GM23338 (cell line): ENCODE measurements at regions not wholly inside any gene's neighbourhood (a gene's known extent, or its start where the extent isn't known, plus 50 kb on each side); places are given as distances from the start of the nearest gene placed in this dataset.
A peak's percentile ranks its signal among the peaks of the same experiment; 100 is the strongest.

Experiments used
- ATAC-seq: fragments of 200-7000 bp; cut with Tn5 transposase; 3 replicates; pipeline ENCODE4 v1.9.1; 2020
- DNase-seq: peaks from one replicate; pipeline ENCODE4 v3.0.0-alpha.2; 2015; ENCODE audit warnings: low spot score
- H2AFZ ChIP-seq: fragments of 200-600 bp; sonication (generic); 2 replicates; pipeline ENCODE4 v1.8.0; 2016; ENCODE audit warnings: antibody characterized with exemption, mild to moderate bottlenecking, moderate library complexity
- H3F3A ChIP-seq: fragments of 200-600 bp; sonication (generic); replicated peaks from 2 replicates; pipeline ENCODE4 v1.8.0; 2017; ENCODE audit warnings: antibody characterized with exemption, mixed run types, low read depth
- H3K27ac ChIP-seq: fragments of 200-600 bp; sonication (generic); 2 replicates; pipeline ENCODE4 v1.6.1; 2016; ENCODE audit warnings: low read depth
- H3K27me3 ChIP-seq: fragments of 200-600 bp; sonication (generic); 2 replicates; pipeline ENCODE4 v1.8.0; 2016; ENCODE audit warnings: mild to moderate bottlenecking, mixed run types, moderate library complexity; ENCODE audit not compliant: insufficient read depth
- H3K36me3 ChIP-seq: fragments of 200-600 bp; sonication (generic); 2 replicates; pipeline ENCODE4 v1.8.0; 2016; ENCODE audit warnings: mild to moderate bottlenecking; ENCODE audit not compliant: insufficient read depth
- H3K4me1 ChIP-seq: fragments of 200-600 bp; sonication (generic); 2 replicates; pipeline ENCODE4 v1.8.0; 2016; ENCODE audit warnings: mild to moderate bottlenecking, moderate library complexity; ENCODE audit not compliant: insufficient read depth
- H3K4me2 ChIP-seq: fragments of 200-600 bp; sonication (generic); 2 replicates; pipeline ENCODE4 v1.7.1; 2017; ENCODE audit warnings: mixed run types
- H3K4me3 ChIP-seq: fragments of 200-600 bp; sonication (generic); 2 replicates; pipeline ENCODE4 v1.6.1; 2016; ENCODE audit warnings: mixed run types
- H3K79me2 ChIP-seq: fragments of 200-600 bp; sonication (generic); replicated peaks from 2 replicates; pipeline ENCODE4 v1.8.0; 2017; ENCODE audit warnings: mild to moderate bottlenecking; ENCODE audit not compliant: insufficient read depth
- H3K9me2 ChIP-seq: fragments of 200-600 bp; sonication (generic); 2 replicates; pipeline ENCODE4 v1.8.0; 2017; ENCODE audit not compliant: insufficient read depth
- H4K20me1 ChIP-seq: fragments of 200-600 bp; sonication (generic); replicated peaks from 2 replicates; pipeline ENCODE4 v1.8.0; 2017; ENCODE audit warnings: mild to moderate bottlenecking; ENCODE audit not compliant: insufficient read depth
- H3K27ac Mint-ChIP-seq: 2 replicates; pipeline ENCODE4 v1.8.0; 2020; ENCODE audit warnings: inconsistent platforms, mild to moderate bottlenecking, moderate library complexity, mixed read lengths
- H3K27me3 Mint-ChIP-seq: 3 replicates; pipeline ENCODE4 v1.8.0; 2022; ENCODE audit warnings: low read depth, mild to moderate bottlenecking, moderate library complexity, mixed read lengths, inconsistent platforms; ENCODE audit not compliant: insufficient read depth, poor library complexity
- H3K36me3 Mint-ChIP-seq: 3 replicates; pipeline ENCODE4 v1.8.0; 2021; ENCODE audit warnings: low read depth, mild to moderate bottlenecking, inconsistent platforms, moderate library complexity, mixed read lengths
- H3K4me1 Mint-ChIP-seq: 3 replicates; pipeline ENCODE4 v1.8.0; 2020; ENCODE audit warnings: mild to moderate bottlenecking, inconsistent platforms, mixed read lengths
- H3K4me3 Mint-ChIP-seq: 3 replicates; pipeline ENCODE4 v1.8.0; 2021; ENCODE audit warnings: moderate library complexity, mild to moderate bottlenecking, inconsistent platforms, mixed read lengths
- H3K9me3 Mint-ChIP-seq: 3 replicates; pipeline ENCODE4 v1.8.0; 2020; ENCODE audit warnings: moderate library complexity, mild to moderate bottlenecking, inconsistent platforms, mixed read lengths
- CREB1 ChIP-seq: fragments of 250-450 bp; sonication (Bioruptor Pico); IDR thresholded peaks from 2 replicates; pipeline ENCODE4 v1.5.0; 2020; ENCODE audit warnings: low read depth, mild to moderate bottlenecking, moderate library complexity
- CTCF ChIP-seq, 2 experiments: fragments of 200-600 bp in 1 of 2; sonication (generic) in 1 of 2; conservative IDR thresholded peaks; 2 replicates each; pipeline versions ENCODE4 v1.5.1 to v1.6.1; 2016 to 2017; ENCODE audit warnings: antibody characterized with exemption in 2 of 2, low read depth in 2 of 2, mild to moderate bottlenecking in 2 of 2, moderate library complexity in 1 of 2
- ETS1 ChIP-seq: IDR thresholded peaks from 2 replicates; pipeline ENCODE4 v1.6.1; 2016; ENCODE audit warnings: antibody characterized with exemption
- EZH2 ChIP-seq: fragments of 200-600 bp; sonication (generic); IDR thresholded peaks from one replicate; pipeline ENCODE4 v1.8.0; 2017; ENCODE audit warnings: antibody characterized with exemption, mild to moderate bottlenecking, low read depth; ENCODE audit not compliant: unreplicated experiment
- EZH2phosphoT487 ChIP-seq: fragments of 200-600 bp; sonication (generic); IDR thresholded peaks from one replicate; pipeline ENCODE4 v1.8.1; 2018; ENCODE audit warnings: antibody characterized with exemption; ENCODE audit not compliant: unreplicated experiment
- JUNB ChIP-seq: IDR thresholded peaks from one replicate; pipeline ENCODE4 v1.6.1; 2016; ENCODE audit warnings: antibody characterized with exemption; ENCODE audit not compliant: unreplicated experiment
- NANOG ChIP-seq: IDR thresholded peaks from 2 replicates; pipeline ENCODE4 v1.6.1; 2016; ENCODE audit warnings: antibody characterized with exemption, borderline replicate concordance
- POLR2AphosphoS5 ChIP-seq: IDR thresholded peaks from 2 replicates; pipeline ENCODE4 v1.6.1; 2016; ENCODE audit warnings: antibody characterized with exemption, low read depth
- REST ChIP-seq: IDR thresholded peaks from one replicate; pipeline ENCODE4 v1.6.1; 2018; ENCODE audit warnings: antibody characterized with exemption; ENCODE audit not compliant: unreplicated experiment
- STAT1 ChIP-seq: IDR thresholded peaks from one replicate; pipeline ENCODE4 v1.6.1; 2016; ENCODE audit warnings: antibody characterized with exemption; ENCODE audit not compliant: unreplicated experiment
- ZNF114 ChIP-seq: fragments of 250-450 bp; sonication (Bioruptor Pico); IDR thresholded peaks from 2 replicates; pipeline ENCODE4 v1.5.0; 2020; ENCODE audit warnings: mild to moderate bottlenecking, moderate library complexity
- ZNF331 ChIP-seq: fragments of 250-450 bp; sonication (Bioruptor Pico); IDR thresholded peaks from 2 replicates; pipeline ENCODE4 v1.5.0; 2020; ENCODE audit warnings: low read depth, mild to moderate bottlenecking, moderate library complexity
- ZNF462 ChIP-seq: fragments of 250-450 bp; sonication (Bioruptor Pico); IDR thresholded peaks from 2 replicates; pipeline ENCODE4 v1.5.0; 2020; ENCODE audit warnings: mild to moderate bottlenecking, moderate library complexity

- TF ChIP-seq EZH2phosphoT487 (no peak), ZNF462 (no peak), STAT1 (no peak), JUNB (no peak), NANOG (no peak), ETS1 (no peak), EZH2 (no peak), CTCF (conservative IDR thresholded peaks at IDR 0.05; ENCODE audit: low read depth in 2 of 2) (no peak), POLR2AphosphoS5 (no peak), REST (no peak), ZNF331 (no peak), CREB1 (CRISPR knock-in tag) (no peak), ZNF114 (CRISPR knock-in tag) (no peak)
- H4K20me1 ChIP-seq, result no peaks in the 10 kb centered on the region
- H3K27ac Mint-ChIP-seq, result no peak overlapping the region
- peak overlapping the region; percentile 88 for H2AFZ ChIP-seq
- no peaks in the 10 kb centered on the region for H3K79me2 ChIP-seq
- H3K27me3 ChIP-seq, result no peaks in the 10 kb centered on the region
- H3K9me2 ChIP-seq, result 0 out of 2 replicates have a peak, but pooled peaks cover 3% of the 10 kb centered on the region
- no peaks in the 10 kb centered on the region; the same call in 2 of the 3 replicates for H3K36me3 Mint-ChIP-seq
- H3F3A ChIP-seq, result no peaks in the 10 kb centered on the region
- peaks cover 11% of the 10 kb centered on the region for H3K27me3 Mint-ChIP-seq
- no peak for DNase-seq
- peak; percentile 58 for ATAC-seq
- H3K36me3 ChIP-seq, result no peaks in the 10 kb centered on the region
- peaks cover 16% of the 10 kb centered on the region for H3K4me1 Mint-ChIP-seq
- H3K9me3 Mint-ChIP-seq, result no peaks in the 10 kb centered on the region; the same call in 2 of the 3 replicates
- H3K4me2 ChIP-seq, result peak overlapping the region; percentile 36; the same call in 1 of the 2 replicates
- H3K4me3 Mint-ChIP-seq, result no peak overlapping the region
- H3K4me1 ChIP-seq, result peaks cover 5% of the 10 kb centered on the region
- no peak overlapping the region for H3K27ac ChIP-seq
- H3K4me3 ChIP-seq, result 0 out of 2 replicates have a peak overlapping the region, but pooled peaks have one; percentile 4
These were observed 105.1 kb upstream of the SLC6A6 start for GRCh38 chr3:14297305-14297704.
